OCI-LY7 (cell line): ENCODE measurements at regions not wholly inside any gene's neighbourhood (a gene's known extent, or its start where the extent isn't known, plus 50 kb on each side); places are given as distances from the start of the nearest gene placed in this dataset.

Experiments used
- CTCF ChIP-seq: fragments of 200-600 bp; sonication (generic); conservative IDR thresholded peaks from 2 replicates; pipeline ENCODE4 v1.5.1; 2014; ENCODE audit warnings: mild to moderate bottlenecking, antibody characterized with exemption, low read length, moderate library complexity, mixed read lengths
- EZH2phosphoT487 ChIP-seq: fragments of 200-600 bp; sonication (generic); IDR thresholded peaks from 2 replicates; pipeline ENCODE4 v1.6.1; 2018; ENCODE audit warnings: low read depth, borderline replicate concordance, mild to moderate bottlenecking, mixed run types, antibody characterized with exemption, low read length, moderate library complexity, mixed read lengths

- TF ChIP-seq CTCF (no peak), EZH2phosphoT487 (no peak)
These were observed 197.8 kb upstream of the FRMD6 start for GRCh38 chr14:51453869-51454268.
